IMR-90 (cell line): ENCODE measurements at regions not wholly inside any gene's neighbourhood (a gene's known extent, or its start where the extent isn't known, plus 50 kb on each side); places are given as distances from the start of the nearest gene placed in this dataset.

Experiments
- ATAC-seq: fragments of 200-7000 bp; cut with Tn5 transposase; 2 replicates; pipeline ENCODE4 v1.9.1; 2020; ENCODE audit warnings: low read depth, mild to moderate bottlenecking, moderate library complexity
- BruUV-seq: library from RNA; stranded (reverse); fragments of 400-500 nt; replicated peaks from 2 replicates; lab custom pipeline; 2021; lab: Mats Ljungman, UMichigan
- CTCF ChIA-PET: fragments of 300-600 bp; formaldehyde crosslinking; extraction: SDS; loops from one replicate; lab custom pipeline; 2021; ENCODE audit warnings: antibody characterized with exemption; lab: Yijun Ruan, JAX
- POLR2A ChIA-PET: fragments of 300-600 bp; sonication (Branson Sonifier 250); formaldehyde crosslinking; loops from one replicate; lab custom pipeline; 2022; ENCODE audit warnings: antibody characterized with exemption; ENCODE audit not compliant: unreplicated experiment; lab: Charles Lee
- DNase-seq: peaks from one replicate; pipeline ENCODE4 v3.0.0; 2013
- H2AFZ ChIP-seq: replicated peaks from 2 replicates; pipeline ENCODE3; 2013; ENCODE audit warnings: low read length, mild to moderate bottlenecking; ENCODE audit not compliant: poor library complexity
- H2AK5ac ChIP-seq: 2 replicates; pipeline ENCODE4 v1.6.1; 2013; ENCODE audit warnings: low read depth, low read length, inconsistent platforms
- H2AK9ac ChIP-seq: replicated peaks from 2 replicates; pipeline ENCODE3; 2013; ENCODE audit warnings: mild to moderate bottlenecking, low read depth, low read length, moderate library complexity; ENCODE audit not compliant: poor library complexity
- H2BK120ac ChIP-seq: 2 replicates; pipeline ENCODE4 v1.6.1; 2013; ENCODE audit warnings: low read depth, low read length, inconsistent platforms
- H2BK15ac ChIP-seq: 3 replicates; pipeline ENCODE4 v1.6.1; 2013; ENCODE audit warnings: low read depth, low read length, inconsistent platforms
- H2BK20ac ChIP-seq: 2 replicates; pipeline ENCODE4 v1.6.1; 2013; ENCODE audit warnings: low read depth, mild to moderate bottlenecking, inconsistent platforms, low read length, moderate library complexity
- H2BK5ac ChIP-seq: 2 replicates; pipeline ENCODE4 v1.6.1; 2013; ENCODE audit warnings: mild to moderate bottlenecking, low read depth, low read length, inconsistent platforms; ENCODE audit not compliant: poor library complexity, severe bottlenecking
- H3K14ac ChIP-seq: replicated peaks from 2 replicates; pipeline ENCODE4 v1.6.1; 2013; ENCODE audit warnings: low read depth, low read length, inconsistent platforms
- H3K18ac ChIP-seq: 2 replicates; pipeline ENCODE4 v1.6.1; 2013; ENCODE audit warnings: low read depth, low read length, control low read depth
- H3K23ac ChIP-seq: 2 replicates; pipeline ENCODE4 v1.6.1; 2013; ENCODE audit warnings: low read depth, low read length, inconsistent platforms
- H3K27ac ChIP-seq: 2 replicates; pipeline ENCODE4 v1.5.1; 2013; ENCODE audit warnings: mild to moderate bottlenecking, control low read depth, low read length; ENCODE audit not compliant: insufficient read depth
- H3K27me3 ChIP-seq: 2 replicates; pipeline ENCODE4 v1.6.1; 2013; ENCODE audit warnings: low read length; ENCODE audit not compliant: control insufficient read depth, insufficient read depth
- H3K36me3 ChIP-seq: 2 replicates; pipeline ENCODE4 v1.6.1; 2013; ENCODE audit warnings: low read length, mixed read lengths; ENCODE audit not compliant: control insufficient read depth, insufficient read depth
- H3K4ac ChIP-seq: 2 replicates; pipeline ENCODE4 v1.6.1; 2013; ENCODE audit warnings: low read depth, low read length, inconsistent platforms
- H3K4me1 ChIP-seq: 2 replicates; pipeline ENCODE4 v1.6.1; 2013; ENCODE audit warnings: low read length, mixed read lengths; ENCODE audit not compliant: control insufficient read depth, insufficient read depth
- H3K4me2 ChIP-seq: 2 replicates; pipeline ENCODE4 v1.6.1; 2013; ENCODE audit warnings: low read depth, mild to moderate bottlenecking, control low read depth, low read length, moderate library complexity
- H3K4me3 ChIP-seq: 2 replicates; pipeline ENCODE4 v1.5.1; 2013; ENCODE audit warnings: low read depth, mild to moderate bottlenecking, control low read depth, low read length, moderate library complexity; ENCODE audit not compliant: insufficient read depth
- H3K56ac ChIP-seq: 2 replicates; pipeline ENCODE4 v1.6.1; 2013; ENCODE audit warnings: low read length, inconsistent platforms; ENCODE audit not compliant: insufficient read depth; ENCODE audit errors: extremely low read depth
- H3K79me1 ChIP-seq, 2 experiments: 2 replicates each; pipeline ENCODE4 v1.6.1; 2013; ENCODE audit warnings: low read length in 2 of 2, inconsistent platforms in 1 of 2, low read depth in 1 of 2
- H3K9ac ChIP-seq: 2 replicates; pipeline ENCODE4 v1.6.1; 2013; ENCODE audit warnings: low read depth, low read length, control low read depth
- H3K9me1 ChIP-seq: 2 replicates; pipeline ENCODE4 v1.6.1; 2013; ENCODE audit warnings: low read length, inconsistent platforms; ENCODE audit not compliant: insufficient read depth
- H3K9me3 ChIP-seq: 2 replicates; pipeline ENCODE4 v1.6.1; 2013; ENCODE audit warnings: low read length; ENCODE audit not compliant: control insufficient read depth, insufficient read depth
- H4K20me1 ChIP-seq: 2 replicates; pipeline ENCODE4 v1.6.1; 2013; ENCODE audit warnings: low read length, inconsistent platforms; ENCODE audit not compliant: insufficient read depth
- H4K5ac ChIP-seq: 2 replicates; pipeline ENCODE4 v1.6.1; 2013; ENCODE audit warnings: mild to moderate bottlenecking, low read depth, low read length, control low read depth
- H4K8ac ChIP-seq, 2 experiments: 2 replicates each; pipeline ENCODE4 v1.6.1; 2013; ENCODE audit warnings: low read depth in 2 of 2, low read length in 2 of 2, control low read depth in 1 of 2, inconsistent platforms in 1 of 2
- H4K91ac ChIP-seq: 2 replicates; pipeline ENCODE4 v1.6.1; 2013; ENCODE audit warnings: low read depth, low read length, inconsistent platforms; ENCODE audit not compliant: insufficient read depth
- BHLHE40 ChIP-seq: fragments of 150-350 bp; IDR thresholded peaks from 2 replicates; pipeline ENCODE4 v1.6.1; 2016; ENCODE audit warnings: mild to moderate bottlenecking, low read depth, low read length
- ELK1 ChIP-seq: fragments of 150-350 bp; IDR thresholded peaks from 2 replicates; pipeline ENCODE4 v1.6.1; 2016; ENCODE audit warnings: low read depth, mild to moderate bottlenecking, low read length, moderate library complexity, borderline replicate concordance
- MXI1 ChIP-seq: IDR thresholded peaks from 2 replicates; pipeline ENCODE4 v1.6.1; 2012; ENCODE audit warnings: low read depth, mild to moderate bottlenecking, low read length, moderate library complexity, borderline replicate concordance
- RAD21 ChIP-seq: IDR thresholded peaks from 2 replicates; pipeline ENCODE4 v1.6.1; 2012; ENCODE audit warnings: low read length, improper control_type of control experiment
- RCOR1 ChIP-seq: IDR thresholded peaks from 2 replicates; pipeline ENCODE4 v1.6.1; 2012; ENCODE audit warnings: mild to moderate bottlenecking, low read length, improper control_type of control experiment; ENCODE audit not compliant: insufficient replicate concordance
- SMC3 ChIP-seq: fragments of 150-350 bp; IDR thresholded peaks from 2 replicates; pipeline ENCODE4 v1.6.1; 2016; ENCODE audit warnings: low read depth, mild to moderate bottlenecking, antibody characterized with exemption, low read length, moderate library complexity
- USF2 ChIP-seq: fragments of 150-350 bp; IDR thresholded peaks from 2 replicates; pipeline ENCODE4 v1.6.1; 2017; ENCODE audit warnings: mild to moderate bottlenecking, antibody characterized with exemption, low read length, low read depth
- WGBS, 2 experiments: methylation state at CpG; one replicate each; pipeline versions ENCODE4 v1.1.5 to v1.1.7; 2013; ENCODE audit warnings: missing lambda C conversion rate in 2 of 2; ENCODE audit not compliant: insufficient read length in 1 of 2; ENCODE audit errors: extremely low coverage in 2 of 2; 5-methylcytosine and 5-hydroxymethylcytosine counted together
- dilution Hi-C: fragments of 300-500 bp; cut with HindIII; formaldehyde crosslinking; loops from one replicate; pipeline ENCODE4 v1.14.3; 2018; ENCODE audit warnings: low sequenced_read_pairs; ENCODE audit not compliant: unreplicated experiment
- in situ Hi-C: fragments of 300-500 bp; cut with MboI; formaldehyde crosslinking; loops from 3 replicates; pipeline ENCODE4 v1.14.3; 2019; ENCODE audit warnings: low sequenced_read_pairs, inconsistent platforms, mixed read lengths
- intact Hi-C: fragments of 100-400 bp; cut with micrococcal nuclease; formaldehyde crosslinking; loops from 2 replicates; pipeline ENCODE4 v1.10.0; 2022

- no peak overlapping the region for H4K5ac ChIP-seq
- H2AFZ ChIP-seq: no peak overlapping the region
- H3K27me3 ChIP-seq: peaks cover 1% of the 10 kb centered on the region; the same call in 1 of the 2 replicates
- H3K4me3 ChIP-seq: no peak overlapping the region
- H4K8ac ChIP-seq: no peak overlapping the region
- H3K9ac ChIP-seq: no peak overlapping the region
- no peaks in the 10 kb centered on the region for H3K36me3 ChIP-seq
- no peaks in the 10 kb centered on the region for H3K9me3 ChIP-seq
- TF ChIP-seq RCOR1 (no peak), SMC3 (no peak), ELK1 (no peak), MXI1 (no peak), RAD21 (no peak), BHLHE40 (no peak), USF2 (no peak)
- H3K4me1 ChIP-seq: peaks cover 1% of the 10 kb centered on the region; the same call in 1 of the 2 replicates
- H2AK5ac ChIP-seq: no peak overlapping the region
- H3K27ac ChIP-seq: no peak overlapping the region
- H3K14ac ChIP-seq: no peak overlapping the region
- no peak overlapping the region for H2AK9ac ChIP-seq
- H3K4ac ChIP-seq: no peak overlapping the region
- ChIA-PET CTCF (no interaction called here), POLR2A (no interaction called here)
- no peak overlapping the region for H4K91ac ChIP-seq
- no peak overlapping the region for H2BK5ac ChIP-seq
- no peaks in the 10 kb centered on the region for H4K20me1 ChIP-seq
- dilution Hi-C loops: no loop called here
- H2BK120ac ChIP-seq: no peak overlapping the region
- no peak overlapping the region for H2BK15ac ChIP-seq
- BruUV-seq: no TSS peak
- H3K18ac ChIP-seq: no peak overlapping the region
- H3K56ac ChIP-seq: no peak overlapping the region
- no peaks in the 10 kb centered on the region for H3K9me1 ChIP-seq
- ATAC-seq (no peak), DNase-seq (no peak)
- intact Hi-C loops: no loop called here
- H3K79me1 ChIP-seq: no peaks in the 10 kb centered on the region
- H2BK20ac ChIP-seq: no peak overlapping the region
- no peak overlapping the region for H3K23ac ChIP-seq
- H3K4me2 ChIP-seq: no peak overlapping the region
- in situ Hi-C loops: no loop called here
- WGBS, 2 experiments: no CpG with 5 or more reads among the region's 2 CpGs
Measured at GRCh38 chr6:6784514-6785162, 196.1 kb downstream of the LY86 start.
